Ascending aorta (tissue), 2 donors: ENCODE measurements at regions not wholly inside any gene's neighbourhood (a gene's known extent, or its start where the extent isn't known, plus 50 kb on each side); places are given as distances from the start of the nearest gene placed in this dataset.
A peak's percentile ranks its signal among the peaks of the same experiment; 100 is the strongest.

Source experiments
- DNase-seq, 2 donors: peaks; one replicate each; pipeline ENCODE4 v3.0.0-alpha.2; 2019; ENCODE audit warnings: low spot score in 2 of 2
- H3K27ac ChIP-seq, 2 donors: fragments of 200-600 bp; sonication (generic); one replicate each; pipeline ENCODE4 v1.5.1; 2016 to 2017; ENCODE audit warnings: mild to moderate bottlenecking in 1 of 2
- H3K27me3 ChIP-seq: fragments of 200-600 bp; sonication (generic); one replicate; pipeline ENCODE4 v1.5.1; 2017
- H3K36me3 ChIP-seq, 2 donors: fragments of 200-600 bp; sonication (generic); one replicate each; pipeline ENCODE4 v1.5.1; 2016
- H3K4me1 ChIP-seq, 2 donors: fragments of 200-600 bp; sonication (generic); one replicate each; pipeline ENCODE4 v1.5.1; 2016 to 2017; ENCODE audit warnings: mild to moderate bottlenecking in 1 of 2
- H3K4me3 ChIP-seq, 2 donors: fragments of 200-600 bp; sonication (generic); one replicate each; pipeline ENCODE4 v1.5.1; 2016 to 2017; ENCODE audit warnings: mild to moderate bottlenecking in 1 of 2
- H3K9me3 ChIP-seq, 2 donors: fragments of 200-600 bp; sonication (generic); one replicate each; pipeline ENCODE4 v1.5.1; 2016
- intact Hi-C: fragments of 100-400 bp; cut with DNase I; formaldehyde crosslinking; loops from one replicate; pipeline ENCODE4 v1.15.1; 2023
- TF ChIP-seq, protein P1 (sequence below), 3 experiments: fragments of 200-600 bp in 2 of 3; fragments of 450-650 bp in 1 of 3; sonication (generic) in 2 of 3; IDR thresholded peaks; one replicate each; pipeline ENCODE4 v1.5.1; 2016 to 2019; ENCODE audit warnings: antibody characterized with exemption in 3 of 3, mild to moderate bottlenecking in 1 of 3, moderate library complexity in 1 of 3

DNA sequence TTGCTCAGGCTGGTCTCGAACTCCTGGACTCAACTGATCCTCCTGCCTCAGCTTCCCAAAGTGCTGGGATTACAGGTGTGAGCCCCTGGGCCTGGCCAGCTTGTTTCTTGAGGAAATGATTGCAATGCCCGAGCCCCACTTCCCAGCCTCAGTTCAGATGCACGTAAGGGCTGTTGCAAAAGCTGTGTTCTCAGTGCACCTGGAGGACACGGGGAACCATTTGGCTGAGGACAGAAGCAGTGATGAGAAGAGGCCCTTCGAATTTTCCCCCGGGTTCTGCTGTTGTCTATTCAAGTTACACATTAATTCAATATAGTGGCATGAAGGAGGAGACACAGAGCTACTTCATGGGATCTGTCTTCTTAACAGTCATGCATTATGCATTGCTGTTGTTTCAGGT lies 78.8 kb upstream of the WDR26 start:
- Histone ChIP-seq H3K36me3 (no peaks in the 10 kb centered on the region), H3K4me1 (no peaks in the 10 kb centered on the region), H3K27ac (no peak overlapping the region), H3K4me3 (no peak overlapping the region), H3K9me3 (no peaks in the 10 kb centered on the region), H3K27me3 (no peaks in the 10 kb centered on the region)
- TF ChIP-seq, protein P1, sequence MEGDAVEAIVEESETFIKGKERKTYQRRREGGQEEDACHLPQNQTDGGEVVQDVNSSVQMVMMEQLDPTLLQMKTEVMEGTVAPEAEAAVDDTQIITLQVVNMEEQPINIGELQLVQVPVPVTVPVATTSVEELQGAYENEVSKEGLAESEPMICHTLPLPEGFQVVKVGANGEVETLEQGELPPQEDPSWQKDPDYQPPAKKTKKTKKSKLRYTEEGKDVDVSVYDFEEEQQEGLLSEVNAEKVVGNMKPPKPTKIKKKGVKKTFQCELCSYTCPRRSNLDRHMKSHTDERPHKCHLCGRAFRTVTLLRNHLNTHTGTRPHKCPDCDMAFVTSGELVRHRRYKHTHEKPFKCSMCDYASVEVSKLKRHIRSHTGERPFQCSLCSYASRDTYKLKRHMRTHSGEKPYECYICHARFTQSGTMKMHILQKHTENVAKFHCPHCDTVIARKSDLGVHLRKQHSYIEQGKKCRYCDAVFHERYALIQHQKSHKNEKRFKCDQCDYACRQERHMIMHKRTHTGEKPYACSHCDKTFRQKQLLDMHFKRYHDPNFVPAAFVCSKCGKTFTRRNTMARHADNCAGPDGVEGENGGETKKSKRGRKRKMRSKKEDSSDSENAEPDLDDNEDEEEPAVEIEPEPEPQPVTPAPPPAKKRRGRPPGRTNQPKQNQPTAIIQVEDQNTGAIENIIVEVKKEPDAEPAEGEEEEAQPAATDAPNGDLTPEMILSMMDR (IDR thresholded peaks at IDR 0.05), result no peak
- intact Hi-C loops, result loop anchor here (2.0 kb wide), 1 partner anchor 341 kb away; no protein-coding TSS in a partner anchor
- DNase-seq, result no peak

DNA sequence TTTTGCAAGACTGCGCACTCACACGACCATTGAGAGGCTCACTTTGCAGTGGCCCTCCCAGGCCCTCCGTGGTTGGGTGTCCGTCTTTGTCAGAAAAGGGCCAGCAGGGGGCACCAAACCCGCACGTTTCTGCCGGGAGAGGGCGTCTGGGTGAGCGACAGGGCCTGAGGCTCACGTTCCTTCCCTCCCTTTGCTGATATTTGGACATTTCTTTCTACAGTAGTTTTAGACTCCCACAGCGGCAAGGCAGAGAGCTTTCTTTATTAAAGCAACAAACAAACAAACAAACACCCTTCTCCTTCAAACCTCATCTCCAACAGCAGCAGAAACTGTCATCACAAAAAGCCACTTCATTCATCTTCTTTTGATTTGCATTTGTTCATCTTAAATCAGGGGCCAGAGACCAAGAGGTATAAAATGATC lies 79.2 kb upstream of the WDR26 start:
- no peaks in the 10 kb centered on the region for H3K27me3 ChIP-seq
- no peaks in the 10 kb centered on the region for H3K4me1 ChIP-seq
- intact Hi-C loops, result loop anchor here (2.0 kb wide), 1 partner anchor 341 kb away; no protein-coding TSS in a partner anchor
- H3K27ac ChIP-seq, result no peak overlapping the region
- no peaks in the 10 kb centered on the region for H3K9me3 ChIP-seq
- no peak overlapping the region for H3K4me3 ChIP-seq
- H3K36me3 ChIP-seq, result no peaks in the 10 kb centered on the region
- TF ChIP-seq, protein P1 (IDR thresholded peaks at IDR 0.05), result peak; percentile 68 to 86 (median 68)
- peak in 1 of 2 donors; percentile 84 for DNase-seq

DNA sequence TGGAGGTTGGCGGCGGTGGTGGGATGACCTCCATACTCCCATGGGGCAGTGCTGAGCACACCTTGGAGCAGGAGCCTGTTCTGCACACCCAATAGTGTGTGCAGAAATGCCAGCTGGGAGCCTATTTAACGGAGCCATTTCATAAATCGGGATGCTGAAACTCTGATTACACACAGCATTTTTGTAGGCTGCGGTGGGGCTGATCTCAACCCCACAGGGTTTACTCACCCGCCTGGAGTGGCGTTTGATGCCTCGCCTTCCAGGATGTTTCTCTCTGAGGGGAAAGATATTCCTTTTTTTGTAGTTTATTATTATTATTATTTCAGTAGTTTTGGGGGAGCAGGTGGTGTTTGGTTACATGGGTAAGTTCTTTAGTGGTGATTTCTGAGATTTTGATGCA lies 82.6 kb upstream of the WDR26 start:
- Histone ChIP-seq H3K27ac (no peak overlapping the region), H3K36me3 (no peaks in the 10 kb centered on the region), H3K4me1 (no peaks in the 10 kb centered on the region), H3K4me3 (no peak overlapping the region), H3K27me3 (no peaks in the 10 kb centered on the region), H3K9me3 (no peaks in the 10 kb centered on the region)
- TF ChIP-seq, protein P1 (IDR thresholded peaks at IDR 0.05), result no peak
- intact Hi-C loops, result no loop called here
- DNase-seq, result no peak

DNA sequence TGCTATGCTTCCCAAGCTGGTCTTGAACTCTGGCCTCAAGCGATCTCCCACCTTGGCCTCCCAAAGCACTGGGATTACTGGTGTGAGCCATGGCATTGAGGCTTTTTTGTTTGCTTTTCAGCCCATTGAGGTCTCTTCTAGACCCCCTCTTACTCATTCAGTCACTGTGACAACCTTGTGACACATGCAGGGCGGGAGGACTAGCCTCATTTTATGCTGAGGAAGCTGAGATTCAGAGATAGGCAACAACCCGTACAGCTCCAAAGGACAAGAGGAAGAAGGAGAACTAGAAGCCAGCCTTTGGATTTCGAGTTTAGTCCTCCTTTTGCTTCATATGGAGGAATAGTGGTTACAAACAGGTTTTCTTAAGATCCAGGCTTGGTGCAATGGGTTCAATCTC lies 83.9 kb upstream of the WDR26 start:
- intact Hi-C loops, result no loop called here
- no peaks in the 10 kb centered on the region for H3K36me3 ChIP-seq

DNA sequence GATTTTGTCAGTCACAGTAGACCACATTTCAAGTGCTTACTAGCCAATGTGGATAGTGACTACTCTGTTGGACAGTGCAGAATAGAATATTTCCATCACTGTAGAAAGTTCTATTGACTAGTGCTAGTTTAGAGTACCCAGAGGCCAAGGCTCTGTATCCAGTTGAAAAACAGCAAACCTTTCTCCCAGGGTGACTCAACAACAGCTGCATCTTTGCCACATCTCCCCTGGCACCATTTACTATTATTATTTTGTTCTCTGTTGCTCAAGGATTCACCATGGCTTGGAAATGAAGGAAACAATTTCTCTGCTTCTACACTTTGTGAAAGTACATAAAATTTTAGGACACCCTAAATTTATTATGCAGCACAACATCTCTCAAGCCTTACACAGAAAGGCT lies 85.3 kb upstream of the WDR26 start:
- intact Hi-C loops, result no loop called here
- Histone ChIP-seq H3K27ac (no peak overlapping the region), H3K27me3 (no peaks in the 10 kb centered on the region), H3K36me3 (no peaks in the 10 kb centered on the region), H3K9me3 (no peaks in the 10 kb centered on the region), H3K4me3 (no peak overlapping the region), H3K4me1 (no peaks in the 10 kb centered on the region)
- no peak for DNase-seq
- TF ChIP-seq, protein P1 (IDR thresholded peaks at IDR 0.05), result no peak

More for the DNA sequence above, 83.9 kb upstream of the WDR26 start:
- no peak for DNase-seq
- TF ChIP-seq, protein P1 (IDR thresholded peaks at IDR 0.05), result no peak
- Histone ChIP-seq H3K4me3 (no peak overlapping the region), H3K27me3 (no peaks in the 10 kb centered on the region), H3K9me3 (no peaks in the 10 kb centered on the region), H3K27ac (no peak overlapping the region), H3K4me1 (no peaks in the 10 kb centered on the region)

DNA sequence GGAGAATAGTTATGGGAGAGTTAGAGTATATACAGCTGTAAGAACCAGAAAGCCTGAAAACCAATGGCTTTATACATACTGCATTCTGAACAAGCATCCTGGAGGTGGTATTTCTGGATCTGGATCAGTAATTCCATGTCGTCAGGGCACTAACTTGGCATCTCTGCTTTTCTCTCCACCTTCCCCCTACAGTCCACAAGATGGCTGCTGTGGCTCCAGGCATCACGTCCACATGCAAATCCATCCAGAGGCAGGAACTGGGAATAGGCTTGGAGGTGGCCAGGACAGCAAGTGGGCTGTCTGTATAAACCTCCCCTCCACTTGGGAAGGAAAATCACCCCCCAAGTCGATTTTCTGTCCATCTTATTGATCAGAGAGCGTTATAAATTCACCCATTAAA lies 86.2 kb upstream of the WDR26 start:
- no peak overlapping the region for H3K27ac ChIP-seq
- no peaks in the 10 kb centered on the region for H3K27me3 ChIP-seq
- no peaks in the 10 kb centered on the region for H3K9me3 ChIP-seq
- DNase-seq, result no peak
- H3K36me3 ChIP-seq, result no peaks in the 10 kb centered on the region
- intact Hi-C loops, result no loop called here
- TF ChIP-seq, protein P1 (IDR thresholded peaks at IDR 0.05), result no peak
- no peak overlapping the region for H3K4me3 ChIP-seq
- no peaks in the 10 kb centered on the region for H3K4me1 ChIP-seq
